PC-3 (cell line): ENCODE measurements at regions not wholly inside any gene's neighbourhood (a gene's known extent, or its start where the extent isn't known, plus 50 kb on each side); places are given as distances from the start of the nearest gene placed in this dataset.

Experiments used
- ATAC-seq: fragments of 200-7000 bp; cut with Tn5 transposase; 2 replicates; pipeline ENCODE4 v1.9.1; 2020; ENCODE audit warnings: mild to moderate bottlenecking, moderate library complexity
- BruUV-seq: library from RNA; stranded (reverse); fragments of 400-500 nt; replicated peaks from 2 replicates; lab custom pipeline; 2021; lab: Mats Ljungman, UMichigan
- CTCF ChIA-PET: fragments of 300-600 bp; sonication (Branson Sonifier 250); formaldehyde crosslinking; loops from one replicate; lab custom pipeline; 2022; ENCODE audit warnings: antibody characterized with exemption; lab: Charles Lee
- POLR2A ChIA-PET: fragments of 300-600 bp; sonication (Branson Sonifier 250); formaldehyde crosslinking; loops from one replicate; lab custom pipeline; 2022; ENCODE audit warnings: antibody characterized with exemption; ENCODE audit not compliant: unreplicated experiment; lab: Charles Lee
- DNase-seq: peaks from one replicate; pipeline ENCODE4 v3.0.0-alpha.2; 2015
- H2AFZ ChIP-seq: fragments of 300-600 bp; sonication (generic); 2 replicates; pipeline ENCODE4 v1.6.0; 2016; ENCODE audit warnings: antibody characterized with exemption, low read length
- H3F3A ChIP-seq: fragments of 300-600 bp; sonication (generic); one replicate; pipeline ENCODE4 v1.6.0; 2017; ENCODE audit warnings: antibody characterized with exemption, low read length, control low read depth, mild to moderate bottlenecking; ENCODE audit not compliant: unreplicated experiment
- H3K27ac ChIP-seq: fragments of 300-600 bp; sonication (generic); 2 replicates; pipeline ENCODE4 v1.5.1; 2016; ENCODE audit warnings: mild to moderate bottlenecking, low read length
- H3K27me3 ChIP-seq: fragments of 300-600 bp; sonication (generic); 2 replicates; pipeline ENCODE4 v1.6.1; 2016; ENCODE audit warnings: low read length, mixed read lengths
- H3K36me3 ChIP-seq: fragments of 300-600 bp; sonication (generic); 2 replicates; pipeline ENCODE4 v1.6.1; 2016; ENCODE audit warnings: low read depth, mixed run types, low read length, mixed read lengths
- H3K4me1 ChIP-seq: fragments of 300-600 bp; sonication (generic); 2 replicates; pipeline ENCODE4 v1.5.1; 2016; ENCODE audit warnings: low read length; ENCODE audit not compliant: insufficient read depth
- H3K4me2 ChIP-seq: fragments of 300-600 bp; sonication (generic); 2 replicates; pipeline ENCODE4 v1.6.0; 2016; ENCODE audit warnings: low read length
- H3K4me3 ChIP-seq: fragments of 300-600 bp; sonication (generic); 2 replicates; pipeline ENCODE4 v1.5.1; 2016; ENCODE audit warnings: mild to moderate bottlenecking, low read length, mixed read lengths
- H3K79me2 ChIP-seq: fragments of 300-600 bp; sonication (generic); 2 replicates; pipeline ENCODE4 v1.6.1; 2017; ENCODE audit warnings: low read length, mixed read lengths
- H3K9ac ChIP-seq: fragments of 300-600 bp; sonication (generic); 2 replicates; pipeline ENCODE4 v1.6.0; 2016; ENCODE audit warnings: mild to moderate bottlenecking, low read length
- H3K9me2 ChIP-seq: fragments of 300-600 bp; sonication (generic); replicated peaks from 2 replicates; pipeline ENCODE4 v1.6.1; 2016; ENCODE audit warnings: mixed run types, low read length, mixed read lengths
- H3K9me3 ChIP-seq: fragments of 300-600 bp; sonication (generic); 2 replicates; pipeline ENCODE4 v1.6.1; 2016; ENCODE audit warnings: low read length, mixed read lengths
- H4K20me1 ChIP-seq: fragments of 300-600 bp; sonication (generic); 2 replicates; pipeline ENCODE4 v1.6.1; 2016; ENCODE audit warnings: low read length, mixed read lengths
- EZH2 ChIP-seq: fragments of 300-600 bp; sonication (generic); IDR thresholded peaks from one replicate; pipeline ENCODE4 v1.6.1; 2017; ENCODE audit warnings: antibody characterized with exemption, mild to moderate bottlenecking, low read length; ENCODE audit not compliant: unreplicated experiment
- EZH2phosphoT487 ChIP-seq: fragments of 300-600 bp; sonication (generic); IDR thresholded peaks from 2 replicates; pipeline ENCODE4 v1.6.1; 2018; ENCODE audit warnings: mild to moderate bottlenecking, antibody characterized with exemption, low read length, borderline replicate concordance
- intact Hi-C: fragments of 100-400 bp; cut with micrococcal nuclease; formaldehyde crosslinking; loops from 2 replicates; pipeline ENCODE4 v1.9.0; 2023
- TF ChIP-seq, protein P1 (sequence below): fragments of 300-600 bp; sonication (generic); conservative IDR thresholded peaks from 2 replicates; pipeline ENCODE4 v1.5.1; 2017; ENCODE audit warnings: antibody characterized with exemption, low read depth, mild to moderate bottlenecking, low read length

GRCh38 chr4:110897784-110898183 lies 274.9 kb upstream of the PITX2 start:
- H3K27me3 ChIP-seq = peaks cover 46% of the 10 kb centered on the region
- H3K36me3 ChIP-seq = no peaks in the 10 kb centered on the region
- no peaks in the 10 kb centered on the region for H3K9me2 ChIP-seq
- no peak overlapping the region for H2AFZ ChIP-seq
- H3K9ac ChIP-seq = no peak overlapping the region
- ChIA-PET POLR2A (no interaction called here), CTCF (no interaction called here)
- no peak overlapping the region for H3K4me2 ChIP-seq
- no peaks in the 10 kb centered on the region for H3F3A ChIP-seq
- H3K27ac ChIP-seq = no peak overlapping the region
- TF ChIP-seq, protein P1, sequence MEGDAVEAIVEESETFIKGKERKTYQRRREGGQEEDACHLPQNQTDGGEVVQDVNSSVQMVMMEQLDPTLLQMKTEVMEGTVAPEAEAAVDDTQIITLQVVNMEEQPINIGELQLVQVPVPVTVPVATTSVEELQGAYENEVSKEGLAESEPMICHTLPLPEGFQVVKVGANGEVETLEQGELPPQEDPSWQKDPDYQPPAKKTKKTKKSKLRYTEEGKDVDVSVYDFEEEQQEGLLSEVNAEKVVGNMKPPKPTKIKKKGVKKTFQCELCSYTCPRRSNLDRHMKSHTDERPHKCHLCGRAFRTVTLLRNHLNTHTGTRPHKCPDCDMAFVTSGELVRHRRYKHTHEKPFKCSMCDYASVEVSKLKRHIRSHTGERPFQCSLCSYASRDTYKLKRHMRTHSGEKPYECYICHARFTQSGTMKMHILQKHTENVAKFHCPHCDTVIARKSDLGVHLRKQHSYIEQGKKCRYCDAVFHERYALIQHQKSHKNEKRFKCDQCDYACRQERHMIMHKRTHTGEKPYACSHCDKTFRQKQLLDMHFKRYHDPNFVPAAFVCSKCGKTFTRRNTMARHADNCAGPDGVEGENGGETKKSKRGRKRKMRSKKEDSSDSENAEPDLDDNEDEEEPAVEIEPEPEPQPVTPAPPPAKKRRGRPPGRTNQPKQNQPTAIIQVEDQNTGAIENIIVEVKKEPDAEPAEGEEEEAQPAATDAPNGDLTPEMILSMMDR = no peak
- TF ChIP-seq EZH2phosphoT487 (no peak), EZH2 (no peak)
- intact Hi-C loops = no loop called here
- BruUV-seq = no TSS peak
- H3K4me1 ChIP-seq = no peaks in the 10 kb centered on the region
- H4K20me1 ChIP-seq = no peaks in the 10 kb centered on the region
- DNase-seq = no peak
- H3K79me2 ChIP-seq = no peaks in the 10 kb centered on the region
- ATAC-seq = no peak
- no peak overlapping the region for H3K4me3 ChIP-seq
- no peaks in the 10 kb centered on the region for H3K9me3 ChIP-seq

DNA sequence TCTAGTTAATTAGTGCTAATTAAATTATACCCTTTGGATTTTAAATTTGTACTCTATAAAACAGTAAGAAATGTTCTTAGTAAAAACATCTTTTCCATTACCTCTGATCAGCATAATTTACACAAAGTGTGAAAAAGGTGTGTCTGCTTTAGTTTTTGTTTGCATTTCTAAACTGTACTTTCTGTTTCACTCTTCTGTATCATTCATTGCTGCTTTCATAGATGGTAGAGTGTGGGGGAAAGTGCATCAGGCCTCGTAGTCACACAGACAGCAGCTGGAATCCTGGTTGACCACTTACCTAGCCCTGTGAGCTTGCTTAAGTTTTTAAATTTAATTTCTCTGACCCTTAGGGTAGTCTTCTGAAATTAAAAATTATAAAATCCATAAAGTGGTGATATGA lies 275.4 kb upstream of the PITX2 start:
- no peak overlapping the region for H2AFZ ChIP-seq
- DNase-seq (no peak), ATAC-seq (no peak)
- H3K9me3 ChIP-seq = no peaks in the 10 kb centered on the region
- intact Hi-C loops = no loop called here
- no peaks in the 10 kb centered on the region for H3F3A ChIP-seq
- no peaks in the 10 kb centered on the region for H3K36me3 ChIP-seq
- no peaks in the 10 kb centered on the region for H3K4me1 ChIP-seq
- no peak overlapping the region for H3K27ac ChIP-seq
- H3K9ac ChIP-seq = no peak overlapping the region
- H3K4me2 ChIP-seq = no peak overlapping the region
- peaks cover 48% of the 10 kb centered on the region for H3K27me3 ChIP-seq
- no peaks in the 10 kb centered on the region for H3K79me2 ChIP-seq
- no peaks in the 10 kb centered on the region for H3K9me2 ChIP-seq
- TF ChIP-seq, protein P1 = no peak
- TF ChIP-seq EZH2 (no peak), EZH2phosphoT487 (no peak)
- H4K20me1 ChIP-seq = no peaks in the 10 kb centered on the region
- POLR2A ChIA-PET = no interaction called here
- no peak overlapping the region for H3K4me3 ChIP-seq
- no TSS peak for BruUV-seq
- CTCF ChIA-PET = no interaction called here

DNA sequence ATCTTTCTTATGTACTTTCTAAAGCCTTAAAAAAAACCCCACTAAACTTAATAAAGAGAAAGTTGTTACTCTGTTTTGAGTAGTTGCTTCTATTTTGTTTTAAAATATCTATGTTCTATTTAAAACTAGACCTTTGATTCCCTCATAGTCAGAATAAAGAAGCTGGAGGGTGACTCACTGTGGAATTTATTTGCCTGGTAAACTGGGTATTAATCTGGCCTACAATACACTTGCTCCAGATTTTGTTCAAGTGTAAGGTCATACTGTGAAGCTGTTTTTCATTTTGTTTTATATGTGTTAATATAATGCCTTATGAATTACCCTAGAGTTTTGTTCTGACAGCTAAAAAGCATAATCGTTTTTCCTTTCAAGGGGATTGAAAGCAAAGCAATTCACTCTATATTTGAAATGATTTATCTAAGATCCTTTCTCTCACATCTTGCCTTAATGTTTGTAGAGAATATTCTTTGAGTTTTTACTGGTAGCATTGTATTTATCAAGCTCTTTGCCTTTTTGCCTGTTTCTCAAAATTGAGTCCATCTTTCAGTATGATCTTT lies 277.4 kb upstream of the PITX2 start:
- no peak overlapping the region for H3K4me3 ChIP-seq
- no peak for DNase-seq

More for the DNA sequence above, 277.4 kb upstream of the PITX2 start:
- H3K27me3 ChIP-seq = peaks cover 47% of the 10 kb centered on the region
- no peaks in the 10 kb centered on the region for H3K36me3 ChIP-seq
- H2AFZ ChIP-seq = no peak overlapping the region
- H3K27ac ChIP-seq = no peak overlapping the region
- no TSS peak for BruUV-seq
- H3K9ac ChIP-seq = no peak overlapping the region
- TF ChIP-seq EZH2phosphoT487 (no peak), EZH2 (no peak)
- TF ChIP-seq, protein P1 = no peak
- H3K4me1 ChIP-seq = no peaks in the 10 kb centered on the region
- H3K4me2 ChIP-seq = no peak overlapping the region
- no peaks in the 10 kb centered on the region for H4K20me1 ChIP-seq
- ChIA-PET POLR2A (no interaction called here), CTCF (no interaction called here)
- no peaks in the 10 kb centered on the region for H3K9me2 ChIP-seq
- H3K79me2 ChIP-seq = no peaks in the 10 kb centered on the region
- no peaks in the 10 kb centered on the region for H3F3A ChIP-seq
- no peak for ATAC-seq
- intact Hi-C loops = no loop called here
- no peaks in the 10 kb centered on the region for H3K9me3 ChIP-seq
